GM18951 (cell line): ENCODE measurements at regions not wholly inside any gene's neighbourhood (a gene's known extent, or its start where the extent isn't known, plus 50 kb on each side); places are given as distances from the start of the nearest gene placed in this dataset.

Experiments
- POLR2A ChIP-seq: IDR thresholded peaks from 4 replicates; pipeline ENCODE4 v1.6.1; 2011; ENCODE audit warnings: mild to moderate bottlenecking; ENCODE audit not compliant: insufficient read length, insufficient read depth; ENCODE audit errors: extremely low read depth
- in situ Hi-C: fragments of 300-500 bp; cut with MboI; formaldehyde crosslinking; loops from one replicate; pipeline ENCODE4 v1.12.0; 2022; ENCODE audit warnings: low sequenced_read_pairs, mixed read lengths, inconsistent platforms; ENCODE audit not compliant: unreplicated experiment

DNA sequence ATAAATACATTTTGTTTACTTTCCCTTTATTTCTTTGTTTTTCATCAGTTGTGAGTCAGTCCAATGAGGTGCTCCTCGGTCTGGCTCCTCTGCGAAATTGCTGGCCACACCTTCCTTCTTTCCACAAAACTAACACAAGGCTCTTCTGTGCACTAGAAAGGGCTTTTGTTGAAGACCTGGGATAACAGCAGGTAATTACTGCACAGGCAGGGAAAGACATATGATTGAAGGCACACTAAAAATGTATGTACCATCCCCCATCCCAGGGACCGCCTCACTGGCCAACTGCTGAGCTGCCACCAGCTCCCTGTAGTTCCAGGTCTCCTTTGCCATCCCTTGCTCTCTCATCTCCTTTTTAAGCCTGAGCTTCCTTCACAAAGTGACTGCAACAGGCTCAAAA lies 180.5 kb downstream of the EFNB2 start:
- in situ Hi-C loops, result no loop called here
- TF ChIP-seq POLR2A, result no peak

DNA sequence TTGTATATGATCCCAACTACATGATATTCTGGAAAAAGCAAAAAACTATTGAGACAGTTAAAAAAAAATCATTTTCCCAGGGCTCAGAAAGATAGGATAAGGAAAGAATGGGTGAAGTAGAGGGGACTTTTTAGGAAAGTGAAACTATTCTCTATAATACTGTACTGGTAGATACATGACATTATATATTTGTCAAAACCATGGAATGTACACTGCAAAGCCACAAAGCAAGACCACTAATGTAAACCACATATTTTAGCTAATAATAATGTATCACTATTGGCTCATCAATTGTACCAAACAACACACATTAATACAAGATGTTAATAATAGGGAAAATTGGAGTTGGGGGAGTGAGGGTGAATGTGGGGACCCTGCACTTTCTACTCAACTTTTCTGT lies 182.6 kb downstream of the EFNB2 start:
- in situ Hi-C loops, result no loop called here
- no peak for TF ChIP-seq POLR2A

DNA sequence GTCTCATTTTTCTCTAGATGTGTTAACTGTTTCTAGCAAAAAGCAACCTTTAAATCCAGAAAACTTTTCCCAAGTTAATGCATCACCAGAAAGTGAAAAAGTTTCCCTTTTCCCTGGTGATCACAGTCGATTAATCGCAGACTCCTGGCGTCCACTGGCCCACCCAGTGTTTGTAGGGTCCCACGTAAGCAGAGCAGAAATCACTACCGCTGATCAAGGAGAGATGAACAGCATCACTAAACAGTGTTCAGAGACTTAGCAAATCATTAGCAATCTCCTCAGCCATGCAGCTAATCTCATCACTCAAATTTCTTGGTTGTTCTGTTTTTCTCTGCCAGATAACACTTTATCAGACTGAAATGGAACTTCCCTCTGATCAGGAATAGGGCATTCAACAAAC lies 184.2 kb downstream of the EFNB2 start:
- TF ChIP-seq POLR2A, result no peak
- in situ Hi-C loops, result no loop called here

DNA sequence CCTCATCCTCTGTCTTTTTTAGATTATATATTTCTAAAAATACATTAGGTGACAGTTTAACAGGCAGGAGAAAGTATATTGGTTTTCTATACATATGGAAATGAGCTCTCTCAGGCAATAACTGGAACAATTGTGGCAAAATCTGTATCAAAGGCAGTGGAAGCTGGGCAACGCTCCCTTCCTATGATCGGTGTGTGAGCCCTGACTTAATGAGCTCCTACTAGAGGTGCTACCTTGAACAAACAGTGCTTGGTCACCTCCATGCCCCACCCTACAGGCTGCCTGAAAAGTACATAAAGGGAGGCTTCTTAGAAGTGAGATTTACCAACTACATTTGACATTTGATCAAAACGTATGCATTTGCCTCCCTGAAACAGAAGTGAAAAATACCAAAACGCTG lies 185.3 kb downstream of the EFNB2 start:
- no peak for TF ChIP-seq POLR2A
- in situ Hi-C loops, result no loop called here

DNA sequence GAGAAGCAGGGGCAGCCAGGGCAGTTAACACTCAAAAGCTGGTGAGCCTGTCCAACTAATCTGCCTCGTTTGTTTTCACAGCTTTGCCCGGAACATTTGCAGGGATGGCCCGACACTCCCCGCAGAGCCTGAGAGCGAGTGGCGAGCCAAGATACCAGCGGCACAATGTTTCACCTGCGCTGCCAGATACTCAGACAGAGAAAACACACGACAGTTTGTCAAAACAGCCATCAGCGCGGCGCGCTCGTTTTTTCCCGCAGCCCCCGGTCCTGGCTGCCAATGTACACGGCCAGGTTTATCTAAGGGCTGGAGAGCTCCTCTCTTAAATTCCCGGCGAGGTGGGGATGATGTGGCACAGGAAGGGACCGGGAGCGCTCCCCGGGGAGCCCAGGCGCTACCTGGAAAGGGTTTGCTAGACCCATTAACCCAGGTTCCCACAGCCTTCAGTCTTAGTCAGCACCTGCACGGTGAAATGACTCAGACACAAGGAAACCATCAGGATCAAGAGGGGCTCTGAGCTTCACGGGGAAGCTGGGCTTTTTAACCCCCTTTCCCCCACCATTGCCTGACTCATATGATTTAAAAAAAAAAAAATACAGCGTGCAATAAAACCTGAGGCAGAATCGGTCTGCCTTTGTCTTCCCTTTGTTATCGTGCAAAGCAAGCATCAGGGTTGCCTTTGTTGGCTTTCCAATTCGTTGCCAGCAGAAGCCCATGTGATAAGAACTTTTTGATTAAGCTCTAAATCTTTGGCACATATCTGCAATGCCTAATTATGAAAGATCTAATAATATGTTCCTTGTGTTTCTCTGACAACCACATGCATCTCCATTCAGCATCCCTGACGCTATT lies 186.2 kb downstream of the EFNB2 start:
- TF ChIP-seq POLR2A, result no peak
- in situ Hi-C loops, result no loop called here

DNA sequence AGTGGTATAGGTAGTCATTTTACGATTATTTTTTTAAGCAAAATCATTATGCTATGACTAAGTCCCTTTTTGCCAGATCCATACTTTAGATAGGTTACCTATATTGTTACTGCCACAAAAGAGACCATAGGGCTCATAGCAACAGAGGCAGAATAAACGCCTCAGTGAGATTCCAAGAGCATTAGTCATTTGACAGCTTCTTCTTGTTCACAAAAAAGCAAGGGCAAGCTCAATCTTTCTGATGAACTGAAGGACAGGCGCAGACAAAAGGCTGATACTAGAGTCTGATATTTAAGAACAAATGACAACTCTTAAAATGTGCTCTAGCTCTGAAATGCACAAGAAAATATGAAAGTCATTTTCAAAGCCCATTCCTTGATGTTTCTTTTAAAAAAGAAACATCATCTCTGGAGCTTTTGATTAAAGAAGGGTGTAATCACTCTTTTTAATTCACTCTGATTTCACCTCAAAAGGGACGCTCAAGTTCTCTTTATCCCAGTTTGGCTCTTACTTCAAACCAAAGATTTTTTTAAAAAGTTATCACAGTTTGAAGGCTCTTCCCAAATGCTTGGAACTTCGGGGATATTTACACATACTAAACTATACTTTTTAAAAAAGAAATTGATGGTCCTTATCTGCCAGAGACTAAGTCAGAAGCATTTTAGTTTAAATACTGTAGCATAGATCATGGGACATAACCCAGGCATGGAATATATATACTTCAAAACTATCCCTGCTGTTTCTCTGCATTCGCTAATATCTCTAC lies 187.2 kb downstream of the EFNB2 start:
- no peak for TF ChIP-seq POLR2A
- in situ Hi-C loops, result no loop called here

DNA sequence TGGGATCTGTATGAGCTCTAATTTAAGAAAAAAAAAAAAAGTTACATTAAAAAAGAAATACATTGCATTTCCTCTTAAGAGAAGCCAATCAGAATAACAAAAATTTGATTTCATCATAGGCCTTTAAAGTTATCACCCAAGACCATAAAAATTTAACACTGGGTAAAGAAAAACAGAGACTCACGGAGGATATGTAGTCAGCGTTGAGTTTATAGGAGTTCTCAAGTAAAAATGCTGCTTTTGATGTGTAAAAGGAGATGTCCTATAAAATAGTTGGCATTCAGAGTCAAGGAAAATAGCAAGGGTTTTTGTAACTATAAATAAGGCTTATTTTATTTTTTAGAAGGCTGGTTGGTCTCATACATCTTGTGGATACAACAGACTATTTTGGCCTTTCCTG lies 191.1 kb downstream of the EFNB2 start:
- no peak for TF ChIP-seq POLR2A
- in situ Hi-C loops, result no loop called here

DNA sequence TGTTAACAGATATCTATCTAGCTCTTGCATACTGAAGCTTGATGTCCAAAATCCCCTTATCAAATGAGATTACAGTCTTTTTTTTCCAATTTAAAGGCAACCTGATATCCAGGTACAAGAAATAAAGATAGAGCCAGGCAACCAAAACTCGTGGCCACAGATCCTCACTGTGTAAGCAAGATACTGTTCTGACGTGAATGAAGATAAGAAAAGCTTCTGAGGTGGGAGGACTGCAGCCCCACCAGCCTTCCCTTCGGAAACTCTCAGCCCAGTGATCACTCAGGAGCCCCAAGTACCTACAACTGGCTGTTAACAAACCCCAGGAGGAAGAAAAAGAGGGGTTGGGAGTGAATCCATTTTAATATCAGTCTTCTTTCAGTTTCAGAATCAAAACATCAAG lies 191.6 kb downstream of the EFNB2 start:
- in situ Hi-C loops, result no loop called here
- no peak for TF ChIP-seq POLR2A

DNA sequence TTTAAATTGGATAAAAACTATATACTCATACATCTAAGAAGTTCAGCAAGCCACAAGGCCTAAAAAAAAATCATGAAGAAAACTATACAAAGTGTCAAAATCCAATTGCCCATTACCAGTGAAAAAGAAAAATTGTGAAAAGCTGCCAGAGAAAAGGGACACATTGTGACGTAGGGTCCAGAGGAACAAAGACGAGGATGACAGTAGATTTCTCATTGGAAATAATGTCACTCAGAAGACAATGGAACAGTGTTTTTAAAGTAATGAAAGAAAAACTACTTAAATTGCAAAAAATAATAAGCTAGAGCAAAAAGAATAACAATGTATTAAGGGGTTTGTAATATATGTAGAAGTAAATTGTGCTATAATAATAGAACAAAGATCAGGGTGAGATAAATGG lies 195.2 kb downstream of the EFNB2 start:
- in situ Hi-C loops, result no loop called here
- no peak for TF ChIP-seq POLR2A

DNA sequence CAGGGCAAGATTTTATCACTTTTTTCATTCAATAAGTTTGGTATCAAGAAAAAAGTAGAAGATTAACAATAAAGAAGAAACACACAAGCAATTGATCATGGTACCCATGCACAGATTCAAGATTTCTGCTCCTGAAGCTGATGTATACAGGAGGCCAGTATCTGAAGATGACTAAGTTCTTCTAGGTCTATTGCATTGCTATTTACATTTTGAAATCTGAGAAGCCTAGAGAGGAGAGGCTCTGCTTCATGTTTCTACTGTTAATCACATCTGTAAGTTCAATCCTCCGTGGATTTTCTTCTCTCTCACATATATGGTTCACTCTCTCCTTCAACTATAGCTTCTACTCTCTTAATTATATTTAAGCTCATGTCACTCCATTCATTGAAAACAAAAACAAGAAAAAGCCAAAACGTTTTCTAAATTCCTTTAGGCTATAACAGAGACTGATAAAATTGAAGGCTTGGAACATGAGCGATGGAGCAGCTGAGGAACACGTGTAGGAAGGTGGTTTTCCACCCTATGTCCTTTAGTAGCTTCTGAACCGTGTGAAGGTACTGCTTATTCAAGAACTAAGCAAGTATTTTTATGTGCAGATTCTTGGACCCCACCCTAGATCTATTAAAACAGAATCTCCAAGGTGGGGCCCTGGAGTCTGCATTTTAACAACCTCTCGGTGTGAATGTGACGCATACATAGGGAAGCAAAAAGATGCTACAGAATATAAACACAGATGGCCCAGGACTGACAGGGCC lies 198.2 kb downstream of the EFNB2 start:
- TF ChIP-seq POLR2A, result no peak

DNA sequence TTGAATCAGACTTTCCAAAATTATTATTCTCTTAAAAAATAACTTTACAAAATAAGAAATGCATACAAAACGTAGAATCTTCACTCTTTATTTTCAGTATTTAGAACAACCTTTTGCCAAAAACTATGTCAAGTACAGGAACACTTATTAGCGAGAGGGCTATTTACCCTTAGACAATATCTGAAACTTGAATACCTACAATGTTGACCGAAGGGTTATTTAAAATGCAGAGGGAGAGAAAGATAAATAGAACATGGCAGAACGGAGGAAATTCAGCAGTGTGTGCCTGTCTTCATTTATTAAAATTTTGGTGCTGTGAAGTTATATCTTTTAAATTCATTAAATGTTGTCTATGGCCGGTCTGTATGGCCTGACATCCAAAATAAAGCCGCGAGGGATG lies 198.8 kb downstream of the EFNB2 start:
- no peak for TF ChIP-seq POLR2A
- in situ Hi-C loops, result no loop called here

More for the DNA sequence above, 198.2 kb downstream of the EFNB2 start:
- in situ Hi-C loops, result no loop called here

DNA sequence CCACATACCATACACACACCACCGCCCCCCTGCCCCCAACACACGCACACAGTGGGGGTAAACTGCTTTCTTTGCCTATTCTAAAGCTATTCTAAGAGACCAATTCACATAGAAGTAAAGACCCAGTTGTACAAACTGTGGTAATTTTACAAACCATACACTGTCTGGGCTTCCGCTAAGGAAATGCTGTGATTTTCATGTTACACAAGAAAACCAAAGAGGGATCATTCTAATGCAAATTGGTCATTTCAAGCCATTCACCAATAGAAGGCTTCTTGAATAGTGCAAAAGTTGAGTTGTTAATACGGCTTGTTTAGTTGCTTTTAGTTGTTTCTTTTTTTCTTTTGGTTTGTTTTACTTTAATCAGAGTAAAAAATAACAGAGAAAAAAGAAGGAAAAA lies 202.8 kb downstream of the EFNB2 start:
- TF ChIP-seq POLR2A, result no peak
- in situ Hi-C loops, result no loop called here

DNA sequence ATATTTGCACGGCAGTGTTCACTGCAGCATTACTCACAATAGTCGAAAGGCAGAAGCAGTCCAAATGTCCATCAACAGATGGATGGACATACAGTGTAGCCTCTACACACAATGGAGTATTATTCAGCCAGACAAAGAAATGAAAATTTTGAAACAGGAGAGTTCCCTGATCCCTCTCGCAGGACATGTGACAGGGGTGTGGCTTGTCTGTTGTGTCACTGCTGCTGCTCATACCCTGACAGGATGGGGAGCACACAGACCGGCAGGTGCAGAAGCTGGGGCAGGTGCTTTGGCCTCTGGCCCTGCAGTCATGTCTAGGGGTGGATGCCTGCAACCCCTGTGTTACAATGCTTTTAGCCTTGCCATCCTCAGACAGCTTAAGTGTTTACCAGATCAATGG lies 204.3 kb downstream of the EFNB2 start:
- in situ Hi-C loops, result no loop called here
- TF ChIP-seq POLR2A, result no peak
